ENCODE measurements at regions not wholly inside any gene's neighbourhood (a gene's known extent, or its start where the extent isn't known, plus 50 kb on each side); places are given as distances from the start of the nearest gene placed in this dataset.

- Mint-ChIP-seq H3K27ac (no peak overlapping the region), H3K36me3 (ENCODE audit: low read depth) (no peaks in the 10 kb centered on the region), H3K9me3 (peaks cover 3% of the 10 kb centered on the region; the same call in 1 of the 2 replicates), H3K4me1 (ENCODE audit: low read depth) (no peaks in the 10 kb centered on the region), H3K4me3 (no peak overlapping the region), H3K27me3 (ENCODE audit: insufficient read depth) (no peaks in the 10 kb centered on the region)
- no peak for DNase-seq
- no peak for TF ChIP-seq CTCF (IDR thresholded peaks at IDR 0.05)
Observed at GRCh38 chr10:129029851-129030602, 437.0 kb upstream of the MGMT start.

- no peaks in the 10 kb centered on the region for H3K4me1 Mint-ChIP-seq (ENCODE audit: low read depth)
- H3K4me3 Mint-ChIP-seq: no peak overlapping the region
- peaks cover 3% of the 10 kb centered on the region; the same call in 1 of the 2 replicates for H3K9me3 Mint-ChIP-seq
- no peak for DNase-seq
- H3K27ac Mint-ChIP-seq: no peak overlapping the region
- H3K27me3 Mint-ChIP-seq (ENCODE audit: insufficient read depth): no peaks in the 10 kb centered on the region
- H3K36me3 Mint-ChIP-seq (ENCODE audit: low read depth): no peaks in the 10 kb centered on the region
- no peak for TF ChIP-seq CTCF (IDR thresholded peaks at IDR 0.05)
Observed at GRCh38 chr10:129030603-129030895, 436.5 kb upstream of the MGMT start.

- DNase-seq: no peak
Observed at GRCh38 chr10:129030996-129031843, 435.8 kb upstream of the MGMT start.

GRCh38 chr10:129031844-129032150 is 435.2 kb upstream of the MGMT start:
- peak; percentile 23; the same call in 1 of the 2 replicates for TF ChIP-seq CTCF (IDR thresholded peaks at IDR 0.05)
- H3K27ac Mint-ChIP-seq: no peak overlapping the region
- no peak for DNase-seq
- H3K36me3 Mint-ChIP-seq (ENCODE audit: low read depth): no peaks in the 10 kb centered on the region
- peaks cover 7% of the 10 kb centered on the region; the same call in 1 of the 2 replicates for H3K9me3 Mint-ChIP-seq
- H3K4me1 Mint-ChIP-seq (ENCODE audit: low read depth): no peaks in the 10 kb centered on the region
- no peak overlapping the region for H3K4me3 Mint-ChIP-seq
- H3K27me3 Mint-ChIP-seq (ENCODE audit: insufficient read depth): no peaks in the 10 kb centered on the region

More at GRCh38 chr10:129030996-129031843, 435.8 kb upstream of the MGMT start:
- no peaks in the 10 kb centered on the region for H3K27me3 Mint-ChIP-seq (ENCODE audit: insufficient read depth)
- H3K27ac Mint-ChIP-seq: no peak overlapping the region
- TF ChIP-seq CTCF (IDR thresholded peaks at IDR 0.05): peak; percentile 75
- peaks cover 5% of the 10 kb centered on the region; the same call in 1 of the 2 replicates for H3K9me3 Mint-ChIP-seq
- H3K36me3 Mint-ChIP-seq (ENCODE audit: low read depth): no peaks in the 10 kb centered on the region
- H3K4me1 Mint-ChIP-seq (ENCODE audit: low read depth): no peaks in the 10 kb centered on the region
- no peak overlapping the region for H3K4me3 Mint-ChIP-seq

- no peaks in the 10 kb centered on the region for H3K36me3 Mint-ChIP-seq (ENCODE audit: low read depth)
- H3K4me3 Mint-ChIP-seq: no peak overlapping the region
- H3K9me3 Mint-ChIP-seq: peaks cover 13% of the 10 kb centered on the region
- TF ChIP-seq CTCF (IDR thresholded peaks at IDR 0.05): no peak
- no peaks in the 10 kb centered on the region for H3K4me1 Mint-ChIP-seq (ENCODE audit: low read depth)
- no peak overlapping the region for H3K27ac Mint-ChIP-seq
- DNase-seq: no peak
- no peaks in the 10 kb centered on the region for H3K27me3 Mint-ChIP-seq (ENCODE audit: insufficient read depth)
Observed at GRCh38 chr10:129032372-129033313, 434.4 kb upstream of the MGMT start.

All from HFFc6 (cell line).